ENCODE measurements at regions not wholly inside any gene's neighbourhood (a gene's known extent, or its start where the extent isn't known, plus 50 kb on each side); places are given as distances from the start of the nearest gene placed in this dataset.
A peak's percentile ranks its signal among the peaks of the same experiment; 100 is the strongest.

DNA sequence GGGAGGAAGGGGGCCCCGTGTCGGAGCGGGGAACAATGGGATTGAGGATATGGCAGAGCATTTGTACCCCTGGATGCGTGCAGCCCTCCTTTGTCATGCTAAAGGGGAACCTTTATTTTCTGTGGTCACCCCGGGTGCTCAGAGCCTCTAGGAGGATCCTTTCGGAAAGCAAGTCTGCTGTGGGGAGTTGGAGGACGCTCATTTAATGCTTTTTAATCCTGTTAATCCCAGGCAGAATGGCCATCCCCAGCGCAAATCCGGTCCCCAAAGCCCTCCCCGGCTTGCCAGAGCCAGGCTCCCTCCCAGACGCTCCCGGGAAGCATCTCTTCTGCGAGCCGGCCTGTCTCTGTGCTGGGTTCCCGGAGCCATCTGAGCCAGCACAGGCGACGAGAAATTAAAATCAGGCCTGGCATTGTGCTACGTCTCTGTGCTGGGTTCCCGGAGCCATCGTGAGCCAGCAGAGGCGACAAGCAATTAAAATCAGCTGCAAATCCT is 113.2 kb upstream of the PPP2R3B start:
- Histone ChIP-seq H3K27ac (ENCODE audit: low read depth in 1 of 2, low read length in 2 of 2) (no peak overlapping the region), H3K4me3 (replicated peaks in 1 of 3; ENCODE audit: low read depth in 2 of 3, low read length in 3 of 3) (no peak overlapping the region), H3K4me2 (replicated peaks; ENCODE audit: extremely low read depth, low read length, poor library complexity, severe bottlenecking) (no peak overlapping the region), H4K20me1 (ENCODE audit: insufficient read depth, low read length) (no peaks in the 10 kb centered on the region), H3K36me3 (replicated peaks in 1 of 2; ENCODE audit: control insufficient read depth in 1 of 2, insufficient read depth in 2 of 2, low read length in 2 of 2) (no peaks in the 10 kb centered on the region), H2AFZ (ENCODE audit: insufficient read depth, low read depth, low read length, poor library complexity, severe bottlenecking) (no peak overlapping the region), H3K9ac (ENCODE audit: insufficient read depth, low read length, poor library complexity, severe bottlenecking) (no peak overlapping the region), H3K9me3 (replicated peaks in 1 of 2; ENCODE audit: control insufficient read depth in 1 of 2, insufficient read depth in 1 of 2, low read length in 2 of 2) (peaks cover 5 to 7% of the 10 kb centered on the region in 2 donors), H3K27me3 (ENCODE audit: control insufficient read depth in 2 of 2, insufficient read depth in 2 of 2, low read length in 2 of 2) (peaks cover 0 to 12% of the 10 kb centered on the region in 2 donors), H3K4me1 (ENCODE audit: control insufficient read depth in 1 of 2, insufficient read depth in 2 of 2, low read length in 2 of 2) (no peaks in the 10 kb centered on the region), H3K79me2 (ENCODE audit: insufficient read depth, low read length) (no peaks in the 10 kb centered on the region)
- Mint-ChIP-seq H3K4me1 (no peaks in the 10 kb centered on the region), H3K4me3 (peak overlapping the region in 1 of 2 donors; percentile 51), H3K27ac (no peak overlapping the region), H3K27me3 (ENCODE audit: low read depth in 3 of 3) (peaks cover 18 to 25% (median 24%) of the 10 kb centered on the region in 3 donors), H3K9me3 (peaks cover 4 to 16% (median 7%) of the 10 kb centered on the region in 7 donors), H3K36me3 (no peaks in the 10 kb centered on the region)
- 5% methylated on average over 18 of the region's 21 CpGs for WGBS (ENCODE audit: insufficient coverage)
- no peak for DNase-seq
- intact Hi-C loops (cut with micrococcal nuclease) = no loop called here
- no peak for TF ChIP-seq CTCF (IDR thresholded peaks at IDR 0.05)

DNA sequence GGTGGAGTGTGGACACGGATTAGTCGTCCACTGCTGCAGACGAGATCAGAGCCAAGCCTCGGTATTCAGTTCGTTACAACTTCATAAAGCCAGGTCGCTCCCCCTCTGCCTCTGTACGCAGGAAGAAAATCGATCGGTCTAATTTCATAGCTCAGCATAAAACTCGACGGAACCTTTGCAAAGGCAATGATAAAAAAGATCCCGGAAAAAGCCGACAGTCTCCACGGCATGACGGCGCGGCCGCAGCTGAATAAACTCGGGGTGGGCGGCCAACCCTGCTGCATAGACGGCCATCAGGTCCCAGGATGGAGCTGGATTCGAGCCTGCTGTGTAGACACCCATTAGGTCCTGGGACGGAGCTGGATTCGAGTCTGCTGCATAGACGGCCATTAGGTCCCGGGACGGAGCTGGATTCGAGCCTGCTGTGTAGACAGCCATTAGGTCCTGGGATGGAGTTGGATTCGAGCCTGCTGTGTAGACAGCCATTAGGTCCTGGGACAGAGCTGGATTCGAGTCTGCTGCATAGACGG is 113.8 kb upstream of the PPP2R3B start:
- Mint-ChIP-seq H3K4me1 (no peaks in the 10 kb centered on the region), H3K36me3 (no peaks in the 10 kb centered on the region), H3K4me3 (peak overlapping the region in 1 of 2 donors; percentile 31), H3K27ac (no peak overlapping the region), H3K27me3 (ENCODE audit: low read depth in 3 of 3) (peaks cover 18 to 25% (median 24%) of the 10 kb centered on the region in 3 donors), H3K9me3 (peaks cover 4 to 16% (median 7%) of the 10 kb centered on the region in 7 donors)
- no peak overlapping the region for H3K4me3 ChIP-seq (replicated peaks in 1 of 3; ENCODE audit: low read depth in 2 of 3, low read length in 3 of 3)
- no peak overlapping the region for H3K4me2 ChIP-seq (replicated peaks; ENCODE audit: extremely low read depth, low read length, poor library complexity, severe bottlenecking)
- H4K20me1 ChIP-seq (ENCODE audit: insufficient read depth, low read length) = no peaks in the 10 kb centered on the region
- H3K4me1 ChIP-seq (ENCODE audit: control insufficient read depth in 1 of 2, insufficient read depth in 2 of 2, low read length in 2 of 2) = no peaks in the 10 kb centered on the region
- H3K36me3 ChIP-seq (replicated peaks in 1 of 2; ENCODE audit: control insufficient read depth in 1 of 2, insufficient read depth in 2 of 2, low read length in 2 of 2) = no peaks in the 10 kb centered on the region
- no peak overlapping the region for H2AFZ ChIP-seq (ENCODE audit: insufficient read depth, low read depth, low read length, poor library complexity, severe bottlenecking)
- DNase-seq = no peak
- WGBS (ENCODE audit: insufficient coverage) = 73% methylated on average over 24 of the region's 31 CpGs
- no peak overlapping the region for H3K27ac ChIP-seq (ENCODE audit: low read depth in 1 of 2, low read length in 2 of 2)
- intact Hi-C loops (cut with micrococcal nuclease) = no loop called here
- H3K27me3 ChIP-seq (ENCODE audit: control insufficient read depth in 2 of 2, insufficient read depth in 2 of 2, low read length in 2 of 2) = peaks cover 0 to 12% of the 10 kb centered on the region in 2 donors
- H3K9me3 ChIP-seq (replicated peaks in 1 of 2; ENCODE audit: control insufficient read depth in 1 of 2, insufficient read depth in 1 of 2, low read length in 2 of 2) = peaks cover 5 to 7% of the 10 kb centered on the region in 2 donors
- H3K79me2 ChIP-seq (ENCODE audit: insufficient read depth, low read length) = no peaks in the 10 kb centered on the region
- TF ChIP-seq CTCF (IDR thresholded peaks at IDR 0.05) = no peak
- H3K9ac ChIP-seq (ENCODE audit: insufficient read depth, low read length, poor library complexity, severe bottlenecking) = no peak overlapping the region

All from CD14-positive monocyte (primary cell).